HG03469 (cell line): ENCODE measurements at regions not wholly inside any gene's neighbourhood (a gene's known extent, or its start where the extent isn't known, plus 50 kb on each side); places are given as distances from the start of the nearest gene placed in this dataset.
"Not testable (repeated sequence)": the region's sequence is repeated elsewhere in the genome, so short reads cannot be mapped to it uniquely, and the experiment has no call there.

Experiments
- ATAC-seq: cut with Tn5 transposase; IDR thresholded peaks from one replicate; pipeline ENCODE4 v1.9.1; 2021; ENCODE audit warnings: mild to moderate bottlenecking, moderate library complexity, moderate number of reproducible peaks; ENCODE audit not compliant: unreplicated experiment

DNA sequence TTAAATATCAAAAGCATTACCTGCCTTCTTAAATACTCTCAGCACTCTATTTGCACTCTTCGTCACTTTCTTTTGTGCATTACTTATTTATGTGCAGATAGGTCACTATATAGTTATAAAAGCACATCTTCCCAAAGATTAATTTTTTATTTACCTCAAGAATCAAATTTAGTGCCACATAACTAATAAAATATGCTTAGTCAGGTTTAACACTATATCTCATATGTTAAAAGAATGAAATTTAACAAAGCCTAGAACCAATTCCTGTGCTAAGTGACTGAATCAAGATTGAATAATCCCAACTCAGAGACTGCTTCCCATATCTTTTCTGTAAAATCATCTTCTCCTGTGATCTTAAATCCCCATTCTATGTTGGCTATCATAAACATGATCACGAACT is 957.5 kb upstream of the NXPH2 start:
- no peak for ATAC-seq

DNA sequence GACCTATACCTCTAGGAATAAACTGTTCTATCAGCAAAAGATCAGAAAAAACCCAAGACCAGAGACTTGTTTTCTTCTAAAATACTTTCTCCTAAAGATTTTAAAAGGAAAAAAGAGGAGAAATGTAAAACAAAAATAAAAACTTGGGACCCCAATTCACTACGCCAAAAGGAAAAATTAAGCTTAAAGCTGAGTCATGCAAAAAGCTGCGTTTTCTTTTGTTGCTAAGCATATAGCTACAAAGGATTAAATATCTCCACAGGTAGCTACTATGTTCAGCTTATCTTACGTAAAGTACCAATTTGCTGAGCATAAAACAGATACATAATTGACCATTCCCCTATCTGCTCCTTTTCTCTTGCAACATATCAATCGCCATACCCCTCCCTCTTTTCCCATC is 950.0 kb upstream of the NXPH2 start:
- ATAC-seq = no peak

DNA sequence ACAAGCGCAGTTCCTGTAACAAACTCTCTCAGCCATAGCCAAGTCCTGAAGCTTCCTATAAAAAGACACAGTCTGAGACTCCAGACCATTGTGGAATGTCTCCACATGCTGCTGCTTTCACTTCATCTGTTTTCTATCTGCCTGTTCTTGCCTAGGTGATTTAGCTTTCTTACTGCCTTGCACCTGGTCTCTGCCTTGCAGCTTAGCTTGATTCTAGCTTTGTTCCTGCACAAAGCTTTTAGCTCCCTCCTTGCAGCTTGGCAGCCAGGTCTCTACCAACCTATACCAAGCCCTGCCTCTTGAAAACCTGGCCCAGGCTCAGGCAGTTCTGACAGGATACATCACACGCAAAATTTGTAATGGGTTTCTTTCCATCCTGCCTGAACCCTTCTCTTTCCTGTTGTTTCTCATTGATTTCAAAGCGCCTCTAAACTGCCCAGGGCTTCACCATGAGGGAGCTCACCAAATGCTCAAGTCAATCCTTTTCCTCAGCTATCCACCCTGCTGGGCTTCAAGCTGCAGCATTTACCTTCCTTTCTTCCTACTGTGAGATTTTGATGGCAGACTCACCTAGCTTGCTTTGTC is 941.3 kb upstream of the NXPH2 start:
- no peak for ATAC-seq

DNA sequence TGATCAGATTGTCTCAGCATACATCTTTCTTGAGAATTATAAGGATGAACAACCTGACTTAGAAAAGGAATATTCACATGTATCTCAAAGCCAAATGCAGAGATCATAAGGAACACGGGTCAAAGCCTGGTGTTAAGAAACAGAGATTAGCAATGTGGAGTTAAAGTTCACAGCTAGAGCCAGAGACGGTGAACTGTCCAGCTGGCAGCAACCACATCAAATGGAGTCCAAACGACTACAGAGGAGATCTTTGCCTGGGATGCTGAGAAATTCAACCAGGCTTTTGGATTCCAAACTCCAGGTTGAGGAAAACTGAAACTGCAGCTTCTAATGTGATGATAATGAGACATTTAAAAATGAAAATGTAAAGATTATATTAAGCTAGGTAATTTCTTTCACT is 939.9 kb upstream of the NXPH2 start:
- no peak for ATAC-seq

DNA sequence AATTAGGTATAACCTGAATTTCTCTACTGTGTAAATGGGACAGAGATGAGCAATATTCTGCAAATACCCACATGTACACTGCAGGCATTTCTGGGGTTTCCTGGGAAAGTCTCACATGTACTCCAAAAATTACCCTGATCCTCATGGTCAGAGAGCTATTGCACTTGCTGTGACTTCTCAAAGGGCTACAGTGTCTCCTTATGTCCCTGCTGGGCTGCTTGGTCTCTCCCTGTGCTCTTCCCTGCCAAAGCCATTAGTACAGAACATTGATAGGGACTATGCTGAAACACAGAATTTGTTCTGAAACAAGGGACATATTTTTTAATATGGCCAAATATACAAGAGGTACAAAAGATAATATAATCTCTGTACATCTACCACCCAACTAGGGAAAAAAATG is 924.4 kb upstream of the NXPH2 start:
- ATAC-seq = no peak

DNA sequence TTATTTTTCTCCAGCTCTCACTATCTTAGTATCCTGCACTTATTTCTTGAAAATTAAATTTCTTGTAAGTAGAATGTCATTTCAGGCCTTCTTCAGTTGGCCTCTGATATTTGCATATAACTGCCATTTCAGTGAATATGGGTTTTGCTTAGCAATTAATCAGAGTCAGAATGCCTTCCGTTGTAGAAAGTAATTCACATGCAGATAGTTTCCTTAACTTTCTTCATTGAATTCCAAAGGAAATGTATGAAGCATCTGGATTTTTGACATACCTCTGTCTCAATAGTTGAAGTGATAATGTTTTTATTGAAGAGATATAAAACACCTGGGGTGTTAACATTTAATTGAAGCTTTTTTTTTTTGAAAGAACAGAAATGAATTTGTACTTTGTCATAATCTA is 914.1 kb upstream of the NXPH2 start:
- ATAC-seq = no peak

DNA sequence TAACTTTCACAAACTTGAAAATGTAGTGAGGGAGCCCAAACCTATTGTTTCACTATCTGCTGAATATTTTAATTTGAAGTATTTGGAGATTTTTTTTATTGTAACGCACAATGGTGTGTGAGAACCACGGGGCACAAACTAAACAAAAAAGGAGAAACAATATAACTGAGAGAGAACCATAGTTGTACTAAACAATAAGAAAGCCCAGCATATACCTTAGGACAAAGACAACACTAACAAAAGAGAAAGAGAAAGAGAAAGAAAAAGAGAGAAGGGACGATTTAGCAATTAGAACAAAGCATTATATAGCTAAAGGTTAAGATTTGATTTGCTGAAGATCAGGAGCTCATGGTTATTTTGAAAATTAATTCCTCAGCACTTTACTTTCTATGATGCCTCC is 906.0 kb upstream of the NXPH2 start:
- ATAC-seq = no peak

DNA sequence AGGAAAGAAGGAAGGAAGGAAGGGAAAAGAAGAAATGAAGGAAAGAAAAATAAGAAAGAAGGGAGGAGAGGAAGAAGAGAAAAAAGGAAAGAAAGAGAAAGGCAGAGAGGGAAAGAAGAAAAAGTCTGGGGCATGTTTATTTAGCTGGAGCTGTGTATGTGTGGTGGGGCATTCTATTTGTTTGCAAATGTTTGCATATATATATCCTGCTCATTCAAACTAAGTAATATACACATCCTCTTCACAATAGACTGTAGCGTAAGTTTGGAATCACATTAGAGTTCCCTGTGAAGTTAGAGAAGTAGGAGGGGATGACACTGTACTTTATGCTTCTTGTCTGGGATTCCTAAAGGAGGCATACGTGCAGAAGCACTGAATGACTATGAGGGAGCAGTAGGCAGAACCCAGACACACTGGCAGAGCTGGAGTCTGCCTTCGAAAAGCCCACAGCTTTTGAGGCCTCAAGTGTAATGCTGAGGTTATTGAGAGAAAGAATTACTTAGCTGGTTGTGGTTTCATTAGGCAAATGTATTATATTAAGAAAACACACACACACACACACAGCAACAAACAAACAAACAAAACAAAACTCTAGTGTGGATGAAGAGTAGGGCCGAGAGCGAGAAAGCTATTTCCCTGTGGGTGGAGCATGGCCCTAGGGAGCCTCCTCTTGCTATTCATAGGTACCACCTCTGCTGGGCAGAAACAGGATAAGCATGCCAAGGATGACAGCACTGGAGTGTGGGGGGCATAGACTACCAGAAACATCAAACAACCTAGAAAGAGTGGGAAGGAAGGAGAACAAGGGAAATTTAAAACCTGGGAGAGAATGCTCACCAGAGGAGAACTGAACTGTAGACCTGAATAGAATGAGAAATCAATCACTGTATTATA is 905.1 kb upstream of the NXPH2 start:
- ATAC-seq = no peak

DNA sequence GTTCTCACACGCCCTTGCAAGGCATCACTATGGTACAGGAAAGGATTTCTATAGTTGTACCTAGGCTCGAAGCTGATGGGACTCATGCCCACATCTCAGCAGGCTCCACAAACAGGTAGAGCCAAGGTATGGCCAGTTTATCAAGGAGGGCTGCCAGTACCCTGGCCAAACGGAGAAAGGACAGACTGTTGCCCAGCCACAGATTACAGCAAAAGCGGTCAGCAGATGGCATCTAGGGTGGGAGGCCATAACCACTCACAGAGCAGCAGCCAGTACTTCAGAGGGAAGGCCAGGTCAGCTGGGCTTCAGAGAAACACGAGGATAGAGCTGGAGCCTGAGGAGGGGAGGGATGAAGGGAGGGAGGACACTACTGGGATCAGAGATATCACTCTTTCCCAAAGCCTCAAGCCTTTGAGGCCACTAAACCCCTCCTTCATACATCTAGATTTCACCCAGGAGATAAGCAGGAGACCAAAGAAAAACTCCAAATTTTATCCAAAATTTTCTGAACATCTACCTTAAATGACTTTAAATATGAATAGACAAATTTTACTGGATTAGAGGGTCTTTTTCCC is 904.2 kb upstream of the NXPH2 start:
- ATAC-seq = no peak

DNA sequence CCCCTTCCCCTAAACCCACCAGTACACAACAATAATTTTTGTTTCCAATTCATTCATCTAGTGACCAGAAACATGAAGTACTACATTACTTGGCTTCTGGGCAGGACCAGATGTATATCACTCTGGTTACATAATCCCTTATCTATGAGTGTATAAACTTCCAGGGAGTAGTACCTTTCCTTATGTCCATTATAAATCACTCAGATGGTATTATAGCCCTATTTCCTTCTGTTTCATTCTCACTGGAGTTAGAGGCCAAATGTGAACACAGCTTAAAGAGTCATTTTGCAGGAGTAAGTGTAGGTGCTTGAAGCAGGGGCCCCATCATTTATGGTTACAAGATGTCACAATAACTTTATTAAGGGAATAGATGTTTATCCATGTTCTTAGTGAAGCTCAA is 894.4 kb upstream of the NXPH2 start:
- ATAC-seq = no peak

DNA sequence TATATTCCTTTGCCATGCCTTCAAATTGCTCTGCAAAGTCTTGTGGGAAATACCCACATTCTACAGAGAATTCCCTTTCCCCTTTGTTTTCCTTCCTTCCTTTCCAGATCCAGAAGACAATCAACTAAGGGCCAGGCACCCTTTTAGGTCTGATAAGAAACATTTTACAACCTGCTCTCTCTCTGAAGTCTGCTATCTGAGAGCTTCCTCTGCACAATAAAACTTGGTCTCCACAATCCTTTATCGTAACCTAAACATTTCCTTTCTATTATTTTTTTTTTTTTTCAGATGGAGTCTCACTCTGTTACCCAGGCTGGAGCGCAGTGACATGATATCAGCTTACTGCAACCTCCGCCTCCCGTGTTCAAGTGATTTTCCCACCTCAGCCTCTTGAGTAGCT is 893.3 kb upstream of the NXPH2 start:
- ATAC-seq = not testable (repeated sequence)

DNA sequence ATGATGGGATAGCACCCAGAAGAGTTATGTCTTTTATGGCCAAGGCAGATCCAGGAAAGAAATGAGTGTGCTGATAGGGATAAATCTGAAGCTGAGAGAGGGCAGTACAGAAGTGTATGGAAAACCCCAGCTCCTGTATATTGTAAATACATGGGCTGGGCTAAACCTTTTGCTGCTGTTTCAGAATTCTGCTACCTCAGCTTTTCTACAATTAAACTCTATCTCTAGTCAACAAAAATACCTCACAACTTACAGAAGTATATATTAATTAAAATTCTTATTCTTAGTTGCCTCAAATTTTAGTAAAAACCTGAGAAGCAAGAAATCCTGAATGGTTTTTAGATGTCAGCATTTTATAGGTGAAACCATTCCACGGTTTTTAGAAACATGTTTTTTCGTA is 889.5 kb upstream of the NXPH2 start:
- ATAC-seq = no peak

DNA sequence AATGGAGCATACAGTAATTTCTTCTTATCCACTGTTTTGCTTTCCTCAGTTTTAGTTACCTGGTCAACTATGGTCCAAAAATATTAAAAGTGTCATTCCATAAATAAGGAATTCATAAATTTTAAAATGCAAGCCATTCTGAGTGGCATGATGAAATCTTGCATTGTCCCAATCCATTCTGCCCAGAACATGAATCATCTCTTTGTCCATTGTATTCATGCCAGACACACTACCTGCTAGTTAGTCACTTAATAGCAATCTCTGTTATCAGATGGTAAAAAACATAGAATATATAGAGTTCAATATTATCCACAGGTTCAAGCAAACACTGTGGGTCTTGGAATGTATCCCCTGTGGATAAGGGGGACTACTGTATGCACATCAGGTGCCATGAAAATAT is 872.2 kb upstream of the NXPH2 start:
- no peak for ATAC-seq

DNA sequence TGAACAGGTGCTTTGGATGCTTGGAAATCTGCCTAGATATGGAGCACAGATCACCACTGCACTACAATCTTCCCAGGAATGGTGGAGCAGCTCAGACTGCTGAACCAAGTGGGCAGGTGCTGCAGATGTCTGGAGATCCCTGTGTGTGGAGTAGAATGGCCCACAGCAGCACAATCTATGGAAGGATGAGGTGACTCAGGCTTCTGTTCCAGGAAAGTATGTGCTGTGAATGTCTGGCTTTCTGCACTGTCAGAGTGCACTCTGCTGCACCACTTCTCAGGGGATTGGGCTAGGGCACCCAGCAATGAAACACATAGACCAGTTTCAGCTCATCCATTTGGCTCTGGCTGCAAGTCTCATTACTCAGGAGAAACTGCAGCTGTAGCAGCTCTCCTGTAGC is 865.4 kb upstream of the NXPH2 start:
- ATAC-seq = no peak

DNA sequence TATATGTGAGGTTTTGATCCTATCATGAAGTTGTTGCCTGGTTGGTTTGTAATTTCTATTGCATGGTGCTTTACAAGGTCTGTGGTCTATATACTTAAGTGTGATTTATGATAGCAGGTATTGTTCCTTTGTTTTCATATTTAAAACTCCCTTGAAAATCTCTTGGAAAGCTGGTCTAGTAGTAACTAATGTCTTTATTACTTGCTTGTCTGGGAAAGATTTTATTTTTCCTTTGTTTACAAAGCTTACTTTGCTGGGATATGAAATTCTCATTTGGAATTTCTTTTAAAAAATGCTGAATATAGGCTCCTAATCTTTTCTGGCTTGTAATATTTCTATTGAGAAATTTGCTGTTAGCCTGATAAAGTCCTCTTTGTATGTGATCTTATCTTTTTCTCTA is 862.9 kb upstream of the NXPH2 start:
- no peak for ATAC-seq

DNA sequence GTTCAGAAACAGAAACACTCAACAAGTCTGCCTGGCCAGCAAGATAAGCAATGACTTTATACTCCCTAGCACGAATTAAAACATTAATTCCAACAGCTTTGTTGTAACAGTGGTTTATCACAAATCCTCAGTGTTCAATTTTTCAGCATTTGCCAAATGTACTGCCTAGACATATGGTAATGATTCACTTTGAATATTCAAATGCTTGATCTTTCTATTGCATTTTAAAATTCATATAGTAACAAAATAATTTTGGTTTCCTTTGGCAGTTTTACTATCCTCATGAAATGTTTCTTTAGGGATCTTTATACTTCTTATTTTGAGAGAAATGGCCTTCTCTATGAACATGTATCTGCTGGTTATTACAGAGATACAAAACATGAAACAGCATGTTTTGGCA is 851.8 kb upstream of the NXPH2 start:
- ATAC-seq = no peak

DNA sequence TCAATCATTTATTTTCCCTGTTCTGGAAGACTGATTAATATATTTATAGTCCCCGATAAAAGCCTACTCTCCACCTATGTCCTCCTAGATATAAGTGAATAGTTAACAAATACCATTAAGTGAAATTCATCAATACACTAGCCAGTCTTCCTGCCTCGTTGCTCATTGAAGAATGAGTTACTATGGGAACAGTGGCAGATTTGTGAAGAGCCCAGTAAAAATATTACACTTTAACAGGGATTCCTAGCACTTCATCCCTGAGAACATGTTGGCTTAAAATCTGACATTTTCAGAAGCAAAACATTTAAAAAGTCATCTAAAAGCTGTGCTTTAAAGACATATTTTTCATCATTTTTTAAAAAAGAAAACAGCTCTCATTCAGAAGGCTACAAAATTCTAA is 848.7 kb upstream of the NXPH2 start:
- ATAC-seq = no peak

DNA sequence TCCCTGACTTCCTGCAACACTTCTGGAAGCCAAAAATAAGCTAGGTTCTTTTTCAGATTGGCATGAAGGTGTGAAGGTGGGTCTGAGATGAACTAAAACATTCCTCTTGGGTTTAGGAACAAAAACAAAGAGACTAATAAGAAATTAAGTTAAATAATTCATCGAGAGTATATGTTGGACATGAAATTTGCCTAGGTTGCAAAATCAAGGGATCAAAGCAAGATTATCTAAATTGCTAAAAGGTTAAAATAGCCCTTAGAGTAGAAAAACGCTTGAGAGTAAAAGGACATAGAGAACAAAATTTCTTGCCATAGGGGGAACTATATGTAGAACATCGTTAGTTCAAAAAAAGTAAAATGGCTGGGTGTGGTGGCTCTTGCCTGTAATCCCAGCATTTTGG is 845.9 kb upstream of the NXPH2 start:
- ATAC-seq = no peak

DNA sequence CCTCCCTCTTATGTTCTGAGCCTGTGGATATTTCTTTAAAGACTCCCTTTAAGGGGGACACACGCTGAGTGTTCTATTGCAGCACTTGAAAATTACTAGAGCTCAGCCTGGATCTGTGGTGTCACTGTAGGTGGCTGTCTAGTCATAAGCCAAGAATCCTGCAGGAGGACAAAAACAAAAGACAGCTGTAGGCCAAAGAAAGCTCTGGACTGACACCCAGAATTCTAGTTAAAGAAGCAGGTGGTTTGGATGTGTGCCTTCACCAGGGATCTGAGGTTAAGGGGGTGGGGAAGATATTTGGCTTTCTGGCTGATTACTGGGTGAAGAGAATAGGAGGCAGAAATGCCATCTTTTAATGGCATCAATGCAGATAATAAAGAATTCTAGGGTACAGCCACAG is 842.5 kb upstream of the NXPH2 start:
- no peak for ATAC-seq

DNA sequence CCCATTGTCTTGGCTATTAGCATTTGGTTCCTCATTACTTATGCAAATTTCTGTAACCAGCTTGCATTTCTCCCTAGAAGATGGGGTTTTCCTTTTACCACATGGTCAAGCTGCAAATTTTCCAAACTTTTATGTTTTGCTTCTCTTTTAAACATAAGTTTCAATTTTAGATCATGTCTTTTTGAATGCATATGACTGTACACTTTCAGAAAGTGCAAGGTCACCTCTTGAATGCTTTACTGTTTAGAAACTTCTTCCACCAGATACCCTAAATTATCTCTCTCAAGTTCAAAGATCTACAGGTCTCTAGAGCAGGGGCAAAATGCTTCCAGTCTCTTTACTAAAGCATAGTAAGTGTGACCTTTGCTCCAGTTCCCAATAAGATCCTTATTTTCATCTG is 837.6 kb upstream of the NXPH2 start:
- no peak for ATAC-seq

DNA sequence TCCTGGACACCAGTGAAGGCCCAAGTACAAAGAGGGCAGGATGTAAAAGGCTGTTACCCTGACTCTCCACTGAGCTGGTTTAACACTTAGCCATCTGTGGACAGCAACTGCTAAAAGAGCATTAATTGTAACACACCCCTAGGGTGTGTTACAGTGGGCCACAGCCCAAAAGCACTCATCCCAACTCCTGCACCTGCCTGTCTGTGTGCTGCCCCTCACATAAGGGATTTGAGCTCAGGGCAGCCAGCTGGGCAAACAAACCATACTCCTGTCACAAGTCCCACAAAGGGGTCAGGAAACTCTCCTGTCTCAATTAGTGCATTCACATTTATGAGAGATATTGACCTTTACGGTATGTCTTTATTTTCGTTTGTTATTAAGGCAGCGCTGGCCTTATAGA is 833.1 kb upstream of the NXPH2 start:
- no peak for ATAC-seq

DNA sequence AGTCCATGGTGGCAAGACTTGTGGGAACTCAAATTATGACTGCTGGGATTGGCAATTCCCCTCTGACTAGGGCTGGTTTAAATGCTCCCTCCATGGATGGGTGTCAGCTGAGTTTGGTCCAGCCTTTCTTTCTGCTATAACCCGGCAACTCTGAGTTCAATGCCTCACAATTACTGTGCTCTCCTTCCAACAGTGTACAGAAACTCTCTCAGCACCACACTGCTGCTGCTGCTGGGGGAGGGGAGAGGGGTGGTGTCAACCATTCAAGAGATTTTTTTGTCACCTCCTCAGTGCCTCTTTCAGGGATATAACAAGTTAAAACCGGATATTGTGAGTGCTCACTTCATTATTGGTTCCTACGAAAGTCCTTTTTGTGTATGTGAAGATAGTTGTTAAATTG is 830.3 kb upstream of the NXPH2 start:
- ATAC-seq = no peak
